ENCODE measurements at regions not wholly inside any gene's neighbourhood (a gene's known extent, or its start where the extent isn't known, plus 50 kb on each side); places are given as distances from the start of the nearest gene placed in this dataset.

DNA sequence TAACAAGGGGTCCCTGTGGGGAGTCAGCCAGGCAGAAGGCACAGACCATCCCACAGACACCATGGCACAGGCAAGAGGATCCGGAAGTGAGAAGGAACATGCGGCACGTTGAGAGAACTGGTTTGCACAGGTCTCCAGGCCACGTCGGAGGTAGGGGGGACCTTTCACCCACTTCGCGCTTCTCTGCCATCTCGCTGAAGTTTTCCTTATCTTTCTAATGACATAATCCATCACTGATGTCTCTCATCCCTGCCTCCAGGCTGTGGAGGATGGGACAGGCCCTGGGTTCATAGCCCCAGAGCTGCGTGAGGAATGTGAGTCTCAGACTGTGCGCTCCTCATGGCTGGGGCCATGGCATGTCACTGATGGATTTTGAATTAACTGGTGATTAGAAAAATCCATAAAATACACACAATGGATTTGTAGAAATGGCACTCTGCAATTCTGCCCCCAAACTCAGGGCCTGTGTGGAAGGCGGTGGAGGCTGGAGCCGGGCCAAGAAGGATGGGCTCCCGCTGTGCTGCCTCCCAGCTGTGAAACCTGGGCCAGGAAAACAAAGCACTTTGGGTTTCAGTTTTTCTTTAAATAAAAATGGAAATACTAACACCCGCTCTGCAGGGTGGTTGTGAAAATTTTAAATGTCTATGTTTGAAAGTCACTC is 113.3 kb upstream of the ALKAL2 start:
- TF ChIP-seq, protein P1, sequence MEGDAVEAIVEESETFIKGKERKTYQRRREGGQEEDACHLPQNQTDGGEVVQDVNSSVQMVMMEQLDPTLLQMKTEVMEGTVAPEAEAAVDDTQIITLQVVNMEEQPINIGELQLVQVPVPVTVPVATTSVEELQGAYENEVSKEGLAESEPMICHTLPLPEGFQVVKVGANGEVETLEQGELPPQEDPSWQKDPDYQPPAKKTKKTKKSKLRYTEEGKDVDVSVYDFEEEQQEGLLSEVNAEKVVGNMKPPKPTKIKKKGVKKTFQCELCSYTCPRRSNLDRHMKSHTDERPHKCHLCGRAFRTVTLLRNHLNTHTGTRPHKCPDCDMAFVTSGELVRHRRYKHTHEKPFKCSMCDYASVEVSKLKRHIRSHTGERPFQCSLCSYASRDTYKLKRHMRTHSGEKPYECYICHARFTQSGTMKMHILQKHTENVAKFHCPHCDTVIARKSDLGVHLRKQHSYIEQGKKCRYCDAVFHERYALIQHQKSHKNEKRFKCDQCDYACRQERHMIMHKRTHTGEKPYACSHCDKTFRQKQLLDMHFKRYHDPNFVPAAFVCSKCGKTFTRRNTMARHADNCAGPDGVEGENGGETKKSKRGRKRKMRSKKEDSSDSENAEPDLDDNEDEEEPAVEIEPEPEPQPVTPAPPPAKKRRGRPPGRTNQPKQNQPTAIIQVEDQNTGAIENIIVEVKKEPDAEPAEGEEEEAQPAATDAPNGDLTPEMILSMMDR (IDR thresholded peaks at IDR 0.05) = no peak
- no peak for TF ChIP-seq POLR2AphosphoS5 (IDR thresholded peaks at IDR 0.05)
